Hepatocyte (in vitro differentiated cells): ENCODE measurements at regions not wholly inside any gene's neighbourhood (a gene's known extent, or its start where the extent isn't known, plus 50 kb on each side); places are given as distances from the start of the nearest gene placed in this dataset.
"Not testable (repeated sequence)": the region's sequence is repeated elsewhere in the genome, so short reads cannot be mapped to it uniquely, and the experiment has no call there.

Source experiments
- DNase-seq: peaks from one replicate; pipeline ENCODE4 v3.0.0-alpha.2; 2016; ENCODE audit warnings: low spot score
- H2AFZ ChIP-seq: fragments of 200-600 bp; sonication (generic); 2 replicates; pipeline ENCODE4 v1.6.0; 2016; ENCODE audit warnings: antibody characterized with exemption, mild to moderate bottlenecking
- H3K27ac ChIP-seq: fragments of 200-600 bp; sonication (generic); 2 replicates; pipeline ENCODE4 v1.5.1; 2016; ENCODE audit warnings: mild to moderate bottlenecking
- H3K27me3 ChIP-seq: fragments of 200-600 bp; sonication (generic); 2 replicates; pipeline ENCODE4 v1.6.1; 2016
- H3K36me3 ChIP-seq: fragments of 200-600 bp; sonication (generic); replicated peaks from 2 replicates; pipeline ENCODE4 v1.5.1; 2016; ENCODE audit warnings: low read depth; ENCODE audit not compliant: insufficient read depth
- H3K4me1 ChIP-seq: fragments of 200-600 bp; sonication (generic); 2 replicates; pipeline ENCODE4 v1.5.1; 2016; ENCODE audit warnings: mild to moderate bottlenecking, moderate library complexity; ENCODE audit not compliant: insufficient read depth
- H3K4me2 ChIP-seq: fragments of 200-600 bp; sonication (generic); 2 replicates; pipeline ENCODE4 v1.6.0; 2016
- H3K4me3 ChIP-seq: fragments of 200-600 bp; sonication (generic); 2 replicates; pipeline ENCODE4 v1.5.1; 2016; ENCODE audit warnings: mild to moderate bottlenecking
- H3K79me2 ChIP-seq: fragments of 200-600 bp; sonication (generic); 2 replicates; pipeline ENCODE4 v1.6.0; 2017; ENCODE audit warnings: mild to moderate bottlenecking
- H3K9me2 ChIP-seq: fragments of 200-600 bp; sonication (generic); replicated peaks from 2 replicates; pipeline ENCODE4 v1.6.0; 2017; ENCODE audit warnings: mild to moderate bottlenecking; ENCODE audit not compliant: insufficient read depth
- H3K9me3 ChIP-seq: fragments of 200-600 bp; sonication (generic); 2 replicates; pipeline ENCODE4 v1.5.1; 2016; ENCODE audit warnings: low read depth, mild to moderate bottlenecking
- H4K20me1 ChIP-seq: fragments of 200-600 bp; sonication (generic); 2 replicates; pipeline ENCODE4 v1.6.0; 2016; ENCODE audit warnings: mild to moderate bottlenecking; ENCODE audit not compliant: insufficient read depth, poor library complexity, severe bottlenecking
- CTCF ChIP-seq: fragments of 200-600 bp; sonication (generic); IDR thresholded peaks from 2 replicates; pipeline ENCODE4 v1.5.1; 2016; ENCODE audit warnings: antibody characterized with exemption, mild to moderate bottlenecking; ENCODE audit not compliant: poor library complexity
- EZH2 ChIP-seq: fragments of 200-600 bp; sonication (generic); IDR thresholded peaks from 2 replicates; pipeline ENCODE4 v1.6.1; 2016; ENCODE audit warnings: antibody characterized with exemption, mild to moderate bottlenecking, borderline replicate concordance
- EZH2phosphoT487 ChIP-seq: fragments of 200-600 bp; sonication (generic); IDR thresholded peaks from one replicate; pipeline ENCODE4 v1.6.1; 2018; ENCODE audit warnings: antibody characterized with exemption, mild to moderate bottlenecking, low read depth, moderate library complexity; ENCODE audit not compliant: unreplicated experiment, severe bottlenecking
- WGBS: methylation state at CpG from one replicate; pipeline ENCODE4 v1.1.6; 2016; ENCODE audit warnings: low lambda C conversion rate; ENCODE audit errors: missing lambda C conversion rate; 5-methylcytosine and 5-hydroxymethylcytosine counted together

- Histone ChIP-seq H3K27ac (no peak overlapping the region), H2AFZ (no peak overlapping the region), H3K9me3 (no peaks in the 10 kb centered on the region), H3K79me2 (no peaks in the 10 kb centered on the region), H3K4me1 (no peaks in the 10 kb centered on the region), H3K4me2 (no peak overlapping the region), H4K20me1 (no peaks in the 10 kb centered on the region), H3K4me3 (no peak overlapping the region), H3K27me3 (no peaks in the 10 kb centered on the region), H3K9me2 (no peaks in the 10 kb centered on the region), H3K36me3 (no peaks in the 10 kb centered on the region)
- WGBS, result 94% methylated on average over 3 of the region's 3 CpGs
- DNase-seq, result no peak
- TF ChIP-seq CTCF (no peak), EZH2 (no peak), EZH2phosphoT487 (no peak)
Measured at GRCh38 chr3:29011966-29012365, 268.9 kb upstream of the RBMS3 start.

- DNase-seq, result no peak
- TF ChIP-seq CTCF (no peak), EZH2phosphoT487 (no peak), EZH2 (no peak)
- no peaks in the 10 kb centered on the region for H3K9me3 ChIP-seq
- no peak overlapping the region for H2AFZ ChIP-seq
- no peaks in the 10 kb centered on the region for H3K27me3 ChIP-seq
- H4K20me1 ChIP-seq, result no peaks in the 10 kb centered on the region
- no peaks in the 10 kb centered on the region for H3K36me3 ChIP-seq
- no peaks in the 10 kb centered on the region for H3K9me2 ChIP-seq
- no peak overlapping the region for H3K4me2 ChIP-seq
- no peaks in the 10 kb centered on the region for H3K79me2 ChIP-seq
- H3K4me1 ChIP-seq, result no peaks in the 10 kb centered on the region
- 64% methylated on average over 1 of the region's 1 CpG for WGBS
- H3K27ac ChIP-seq, result no peak overlapping the region
- no peak overlapping the region for H3K4me3 ChIP-seq
Measured at GRCh38 chr3:29022976-29023375, 257.9 kb upstream of the RBMS3 start.

- WGBS, result 92% methylated on average over 2 of the region's 2 CpGs
- H3K9me2 ChIP-seq, result no peaks in the 10 kb centered on the region
- H2AFZ ChIP-seq, result no peak overlapping the region
- no peaks in the 10 kb centered on the region for H4K20me1 ChIP-seq
- H3K9me3 ChIP-seq, result no peaks in the 10 kb centered on the region
- H3K79me2 ChIP-seq, result no peaks in the 10 kb centered on the region
- no peaks in the 10 kb centered on the region for H3K27me3 ChIP-seq
- H3K4me3 ChIP-seq, result no peak overlapping the region
- no peak for DNase-seq
- no peak overlapping the region for H3K4me2 ChIP-seq
- no peak for TF ChIP-seq EZH2
- TF ChIP-seq EZH2phosphoT487, result no peak
- TF ChIP-seq CTCF, result no peak
- H3K4me1 ChIP-seq, result no peaks in the 10 kb centered on the region
- H3K36me3 ChIP-seq, result no peaks in the 10 kb centered on the region
- H3K27ac ChIP-seq, result no peak overlapping the region
Measured at GRCh38 chr3:29026286-29026685, 254.6 kb upstream of the RBMS3 start.

GRCh38 chr3:29026959-29027358, 253.9 kb upstream of the RBMS3 start:
- H3K79me2 ChIP-seq, result no peaks in the 10 kb centered on the region
- no peak overlapping the region for H2AFZ ChIP-seq
- no peak overlapping the region for H3K4me3 ChIP-seq
- H3K4me1 ChIP-seq, result no peaks in the 10 kb centered on the region
- H3K27me3 ChIP-seq, result no peaks in the 10 kb centered on the region
- no peak overlapping the region for H3K27ac ChIP-seq
- H3K9me3 ChIP-seq, result no peaks in the 10 kb centered on the region
- 91% methylated on average over 3 of the region's 3 CpGs for WGBS
- no peak for DNase-seq
- no peaks in the 10 kb centered on the region for H3K36me3 ChIP-seq
- no peaks in the 10 kb centered on the region for H3K9me2 ChIP-seq
- TF ChIP-seq EZH2, result no peak
- TF ChIP-seq CTCF, result no peak
- TF ChIP-seq EZH2phosphoT487, result no peak
- no peaks in the 10 kb centered on the region for H4K20me1 ChIP-seq
- H3K4me2 ChIP-seq, result no peak overlapping the region

GRCh38 chr3:29031175-29031574, 249.7 kb upstream of the RBMS3 start:
- not testable (repeated sequence) for H3K36me3 ChIP-seq, H3K4me2 ChIP-seq, DNase-seq, H4K20me1 ChIP-seq, H3K4me3 ChIP-seq, H3K9me2 ChIP-seq, H3K4me1 ChIP-seq, H3K27ac ChIP-seq, H3K79me2 ChIP-seq, H3K9me3 ChIP-seq, H3K27me3 ChIP-seq, H2AFZ ChIP-seq
- whole genome bisulfite sequencing, result 81% methylated on average over 2 of the region's 2 CpGs
